HUES48 (cell line): ENCODE measurements at regions not wholly inside any gene's neighbourhood (a gene's known extent, or its start where the extent isn't known, plus 50 kb on each side); places are given as distances from the start of the nearest gene placed in this dataset.

Experiments used
- H3K27ac ChIP-seq: one replicate; pipeline ENCODE4 v1.7.0; 2013; ENCODE audit warnings: low read depth, low read length, inconsistent platforms
- H3K27me3 ChIP-seq: 2 replicates; pipeline ENCODE4 v1.6.1; 2013; ENCODE audit warnings: mild to moderate bottlenecking, low read length; ENCODE audit not compliant: control insufficient read depth, insufficient read depth
- H3K36me3 ChIP-seq: 2 replicates; pipeline ENCODE4 v1.6.1; 2013; ENCODE audit warnings: low read length; ENCODE audit not compliant: control insufficient read depth, insufficient read depth
- H3K4me1 ChIP-seq: 2 replicates; pipeline ENCODE4 v1.6.1; 2013; ENCODE audit warnings: mild to moderate bottlenecking, low read length; ENCODE audit not compliant: control insufficient read depth, insufficient read depth
- H3K4me3 ChIP-seq: 2 replicates; pipeline ENCODE4 v1.5.1; 2013; ENCODE audit warnings: mild to moderate bottlenecking, low read depth, low read length
- H3K9ac ChIP-seq: 2 replicates; pipeline ENCODE4 v1.6.1; 2013; ENCODE audit warnings: mild to moderate bottlenecking, low read depth, low read length, moderate library complexity
- H3K9me3 ChIP-seq: 2 replicates; pipeline ENCODE4 v1.6.1; 2013; ENCODE audit warnings: low read length; ENCODE audit not compliant: control insufficient read depth, insufficient read depth

- Histone ChIP-seq H3K36me3 (no peaks in the 10 kb centered on the region), H3K4me1 (peaks cover 25% of the 10 kb centered on the region), H3K27me3 (no peaks in the 10 kb centered on the region), H3K4me3 (no peak overlapping the region), H3K9me3 (no peaks in the 10 kb centered on the region), H3K27ac (no peak overlapping the region), H3K9ac (no peak overlapping the region)
These were observed 90.3 kb downstream of the C1QL2 start for GRCh38 chr2:119068154-119068725.

DNA sequence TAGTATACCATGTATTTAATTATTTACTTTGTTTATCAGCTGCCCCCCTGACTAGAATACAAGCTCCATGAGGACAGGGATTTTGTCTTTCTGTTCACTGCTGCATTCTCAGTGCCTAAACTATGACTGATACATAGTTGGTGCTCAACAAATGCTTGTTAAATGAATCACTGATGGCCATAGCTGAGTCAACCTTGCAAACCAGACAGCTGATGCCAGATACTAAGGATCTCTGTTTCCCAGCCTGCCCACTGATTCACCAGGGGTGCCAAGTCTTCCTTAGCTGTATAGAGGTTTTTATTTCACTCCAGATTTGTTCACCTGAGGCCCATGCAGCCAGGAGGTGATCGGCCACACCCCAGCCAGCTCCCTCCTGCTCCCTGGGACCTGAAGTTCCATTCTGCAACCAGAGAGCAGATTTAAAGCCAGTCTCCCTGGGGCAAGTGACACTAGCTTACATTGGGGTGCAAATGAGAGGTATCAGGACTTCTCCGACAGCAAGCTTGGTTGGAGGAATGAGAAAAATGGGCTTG lies 92.2 kb downstream of the C1QL2 start:
- Histone ChIP-seq H3K36me3 (no peaks in the 10 kb centered on the region), H3K4me1 (peaks cover 25% of the 10 kb centered on the region), H3K4me3 (no peak overlapping the region), H3K9ac (no peak overlapping the region), H3K27me3 (no peaks in the 10 kb centered on the region), H3K9me3 (no peaks in the 10 kb centered on the region), H3K27ac (no peak overlapping the region)

- Histone ChIP-seq H3K4me1 (peaks cover 22% of the 10 kb centered on the region), H3K4me3 (no peak overlapping the region), H3K36me3 (no peaks in the 10 kb centered on the region), H3K9ac (no peak overlapping the region), H3K27me3 (no peaks in the 10 kb centered on the region), H3K27ac (no peak overlapping the region), H3K9me3 (no peaks in the 10 kb centered on the region)
These were observed 93.4 kb downstream of the C1QL2 start for GRCh38 chr2:119065146-119065545.

DNA sequence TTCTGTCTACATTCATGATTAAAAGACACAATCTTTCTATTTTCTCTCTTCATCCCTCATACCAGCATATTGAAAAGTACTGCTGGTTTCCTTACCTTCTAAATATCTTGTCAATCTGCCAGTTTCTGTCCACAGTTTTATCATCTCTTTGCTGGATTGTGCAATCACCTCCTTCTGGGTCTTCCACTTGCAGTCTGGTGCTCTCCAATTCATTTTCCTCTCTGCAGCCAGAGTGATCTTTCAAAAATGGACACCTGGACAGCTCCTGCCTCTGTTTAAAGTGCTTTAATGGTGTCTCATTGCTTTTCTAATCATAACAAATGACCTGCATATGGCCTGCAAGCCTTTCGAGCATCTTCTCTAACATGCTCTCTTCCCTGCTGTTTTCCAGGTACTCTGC lies 94.0 kb downstream of the C1QL2 start:
- Histone ChIP-seq H3K4me3 (no peak overlapping the region), H3K36me3 (no peaks in the 10 kb centered on the region), H3K9ac (no peak overlapping the region), H3K9me3 (no peaks in the 10 kb centered on the region), H3K4me1 (peaks cover 16% of the 10 kb centered on the region), H3K27ac (no peak overlapping the region), H3K27me3 (no peaks in the 10 kb centered on the region)

GRCh38 chr2:119063177-119063576 lies 95.4 kb downstream of the C1QL2 start:
- Histone ChIP-seq H3K9me3 (no peaks in the 10 kb centered on the region), H3K27me3 (no peaks in the 10 kb centered on the region), H3K4me1 (peaks cover 3% of the 10 kb centered on the region), H3K9ac (no peak overlapping the region), H3K4me3 (no peak overlapping the region), H3K27ac (no peak overlapping the region), H3K36me3 (no peaks in the 10 kb centered on the region)

DNA sequence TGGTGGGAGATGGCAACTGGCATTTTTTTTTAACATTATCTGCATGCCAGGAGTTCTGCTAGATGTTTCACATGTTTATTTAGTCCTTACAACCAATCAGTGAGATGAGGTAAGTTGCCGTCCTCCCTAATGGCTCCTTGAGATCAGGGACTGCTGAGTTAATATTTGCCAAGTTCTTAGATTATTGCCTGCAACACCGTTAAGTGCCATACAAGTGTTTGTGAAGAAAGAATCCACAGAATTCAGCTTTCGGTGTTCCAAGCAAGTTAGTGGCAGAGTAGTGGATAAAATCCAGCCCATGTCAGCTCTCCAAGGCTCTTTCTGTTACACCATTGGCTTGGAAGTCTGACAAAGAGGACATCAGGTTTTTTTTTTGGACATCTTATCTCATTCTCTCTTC lies 95.9 kb downstream of the C1QL2 start:
- H3K27ac ChIP-seq = no peak overlapping the region
- no peaks in the 10 kb centered on the region for H3K4me1 ChIP-seq
- H3K9ac ChIP-seq = no peak overlapping the region
- H3K9me3 ChIP-seq = no peaks in the 10 kb centered on the region
- no peaks in the 10 kb centered on the region for H3K27me3 ChIP-seq
- no peak overlapping the region for H3K4me3 ChIP-seq
- H3K36me3 ChIP-seq = no peaks in the 10 kb centered on the region

GRCh38 chr2:119062179-119062578 lies 96.4 kb downstream of the C1QL2 start:
- no peak overlapping the region for H3K27ac ChIP-seq
- no peaks in the 10 kb centered on the region for H3K4me1 ChIP-seq
- H3K4me3 ChIP-seq = no peak overlapping the region
- H3K9me3 ChIP-seq = no peaks in the 10 kb centered on the region
- H3K36me3 ChIP-seq = no peaks in the 10 kb centered on the region
- H3K9ac ChIP-seq = no peak overlapping the region
- H3K27me3 ChIP-seq = no peaks in the 10 kb centered on the region

GRCh38 chr2:119059940-119060339 lies 98.6 kb downstream of the C1QL2 start:
- no peaks in the 10 kb centered on the region for H3K9me3 ChIP-seq
- no peaks in the 10 kb centered on the region for H3K27me3 ChIP-seq

DNA sequence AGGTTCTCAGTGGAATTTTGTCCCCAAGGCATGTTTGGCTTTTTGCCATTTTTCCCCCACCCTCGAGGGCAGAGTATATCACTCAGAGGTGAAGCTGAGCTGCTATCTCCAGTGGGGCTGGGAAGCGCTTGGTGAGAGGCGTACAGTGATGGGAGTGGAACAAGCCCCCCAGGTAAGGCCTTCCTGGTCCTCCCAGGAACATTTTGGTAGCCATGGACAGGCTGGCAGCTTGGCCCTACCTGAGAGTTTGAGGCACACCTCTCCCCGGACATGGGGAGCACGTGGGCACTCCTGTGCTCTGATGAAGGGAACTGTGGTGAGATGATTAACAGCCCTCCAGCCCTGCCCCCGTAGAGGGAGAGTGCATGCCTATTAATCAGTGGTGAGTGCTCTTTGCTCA lies 99.3 kb downstream of the C1QL2 start:
- no peak overlapping the region for H3K9ac ChIP-seq
- no peaks in the 10 kb centered on the region for H3K36me3 ChIP-seq
- H3K27ac ChIP-seq = no peak overlapping the region
- H3K9me3 ChIP-seq = no peaks in the 10 kb centered on the region
- no peaks in the 10 kb centered on the region for H3K27me3 ChIP-seq
- H3K4me1 ChIP-seq = no peaks in the 10 kb centered on the region
- H3K4me3 ChIP-seq = no peak overlapping the region

More at GRCh38 chr2:119059940-119060339, 98.6 kb downstream of the C1QL2 start:
- no peak overlapping the region for H3K9ac ChIP-seq
- H3K36me3 ChIP-seq = no peaks in the 10 kb centered on the region
- no peak overlapping the region for H3K27ac ChIP-seq
- H3K4me3 ChIP-seq = no peak overlapping the region
- no peaks in the 10 kb centered on the region for H3K4me1 ChIP-seq

DNA sequence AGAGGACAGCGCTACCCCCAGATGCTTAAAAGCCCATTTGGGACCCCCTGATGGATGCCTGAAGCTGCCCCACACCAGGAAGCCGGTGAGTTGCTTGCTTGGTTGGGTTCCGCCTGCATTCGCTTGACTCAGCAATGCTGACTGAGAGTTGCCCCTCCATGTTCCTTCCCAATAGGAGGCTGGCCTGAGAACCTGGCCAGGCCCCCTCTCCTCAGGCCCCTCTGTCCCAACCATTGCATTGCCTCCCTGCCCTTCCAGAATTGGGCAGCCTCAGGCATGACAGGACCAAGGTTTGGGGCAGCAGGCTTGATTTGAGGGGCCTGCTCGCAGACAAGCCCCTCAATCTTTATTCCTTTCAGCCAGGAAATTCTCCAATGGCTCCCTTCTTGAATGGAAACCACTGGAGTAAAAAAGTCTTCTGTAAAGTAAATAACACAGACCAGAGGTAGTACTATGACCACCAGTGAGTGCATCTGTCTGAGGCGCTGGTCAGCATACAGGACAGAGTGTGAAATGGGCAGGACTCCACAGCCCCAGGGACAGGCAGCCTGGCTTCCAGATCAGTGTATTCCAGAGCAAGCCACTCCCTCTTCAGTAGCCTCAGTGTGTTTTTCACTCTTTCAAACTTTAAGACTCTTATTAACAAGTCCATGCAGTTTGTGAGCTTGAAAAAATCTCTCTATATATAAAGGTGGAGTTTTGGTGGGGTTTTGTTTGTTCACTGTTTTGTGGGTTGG lies 104.7 kb downstream of the C1QL2 start:
- Histone ChIP-seq H3K9me3 (no peaks in the 10 kb centered on the region), H3K4me3 (no peak overlapping the region), H3K36me3 (no peaks in the 10 kb centered on the region), H3K4me1 (0 out of 2 replicates have a peak, but pooled peaks cover 12% of the 10 kb centered on the region), H3K9ac (no peak overlapping the region), H3K27me3 (no peaks in the 10 kb centered on the region), H3K27ac (no peak overlapping the region)

- Histone ChIP-seq H3K27me3 (no peaks in the 10 kb centered on the region), H3K36me3 (no peaks in the 10 kb centered on the region), H3K4me1 (0 out of 2 replicates have a peak, but pooled peaks cover 12% of the 10 kb centered on the region), H3K27ac (no peak overlapping the region), H3K9me3 (no peaks in the 10 kb centered on the region), H3K4me3 (no peak overlapping the region), H3K9ac (no peak overlapping the region)
These were observed 107.3 kb downstream of the C1QL2 start for GRCh38 chr2:119051263-119051662.
